ENCODE measurements at regions not wholly inside any gene's neighbourhood (a gene's known extent, or its start where the extent isn't known, plus 50 kb on each side); places are given as distances from the start of the nearest gene placed in this dataset.

- no peak for TF ChIP-seq ZNF260 (CRISPR knock-in tag; IDR thresholded peaks at IDR 0.05; ENCODE audit: borderline replicate concordance, low read depth)
- TF ChIP-seq DR1 (CRISPR knock-in tag; IDR thresholded peaks at IDR 0.05), result no peak
These were observed 217.0 kb upstream of the CIBAR2 start (continued) for GRCh38 chr16:85329059-85329812.

GRCh38 chr16:85330006-85330693 is 217.9 kb upstream of the CIBAR2 start:
- in situ Hi-C loops (cut with HindIII; ENCODE audit: extremely low pct_ligation_motif_present, low pct_unique_long_range_greater_than_20kb), result no loop called here
- no peaks in the 10 kb centered on the region for H3K79me2 ChIP-seq (ENCODE audit: insufficient read depth, low read length)
- no peaks in the 10 kb centered on the region for H3K36me3 ChIP-seq (replicated peaks in 1 of 2; ENCODE audit: control insufficient read depth in 1 of 2, insufficient read depth in 2 of 2, low read length in 2 of 2)
- no peak overlapping the region for H2AFZ ChIP-seq (ENCODE audit: low read length)
- intact Hi-C loops (cut with micrococcal nuclease; ENCODE audit: unreplicated experiment), result loop anchor here (2.0 kb wide), 2 partner anchors 13 to 55 kb away; no protein-coding TSS in a partner anchor
- H3K9me3 ChIP-seq (ENCODE audit: low read length), result no peaks in the 10 kb centered on the region
- peaks cover 5 to 31% of the 10 kb centered on the region in 2 experiments for H3K27me3 ChIP-seq (ENCODE audit: control insufficient read depth in 1 of 2, insufficient read depth in 2 of 2, low read length in 2 of 2)
- no peak overlapping the region for H3K9ac ChIP-seq (ENCODE audit: insufficient read depth, low read depth, low read length)
- ChIA-PET CTCF (ENCODE audit: low intra/inter-chr PET ratio, low total read pairs) (interaction anchor here (1.5 to 2.7 kb wide), 2 partner anchors 33 to 55 kb away, joined by 6 to 20 read pairs; no protein-coding TSS in a partner anchor), POLR2A (no interaction called here)
- H3K4me3 ChIP-seq (replicated peaks in 1 of 3; ENCODE audit: insufficient read depth in 1 of 3, low read depth in 2 of 3, low read length in 3 of 3), result no peak overlapping the region; a peak in 1 of 6 replicates
- no peak overlapping the region for H3K27ac ChIP-seq (ENCODE audit: extremely low read length, insufficient read depth, low read length)
- peak overlapping the region; percentile 8; the same call in 1 of the 2 replicates for H3K4me2 ChIP-seq (ENCODE audit: low read depth, low read length)
- ATAC-seq, result peak; percentile 3; the same call in 1 of the 3 replicates
- 47% methylated on average over 18 of the region's 21 CpGs for WGBS (ENCODE audit: low lambda C conversion rate)
- BruUV-seq (replicated peaks), result no TSS peak
- no peak for FAIRE-seq
- peaks cover 39% of the 10 kb centered on the region for H3K4me1 ChIP-seq (ENCODE audit: insufficient read depth, low read length)
- no peak for DNase-seq (ENCODE audit: low spot score)
- peaks cover 11% of the 10 kb centered on the region; the same call in 1 of the 2 replicates for H4K20me1 ChIP-seq (ENCODE audit: insufficient read depth, low read length)
- TF ChIP-seq ZNF292 (CRISPR knock-in tag; IDR thresholded peaks at IDR 0.05; ENCODE audit: borderline replicate concordance, low read depth) (peak; percentile 33; the same call in 1 of the 2 replicates), HNF1B (CRISPR knock-in tag; IDR thresholded peaks at IDR 0.05) (no peak), ZNF382 (CRISPR knock-in tag; IDR thresholded peaks at IDR 0.05; ENCODE audit: borderline replicate concordance) (no peak), PHF8 (CRISPR knock-in tag; IDR thresholded peaks at IDR 0.05) (0 out of 2 replicates have a peak, but pooled peaks have one; percentile 19), HNRNPLL (IDR thresholded peaks at IDR 0.05; ENCODE audit: low read depth, low read length, poor library complexity, severe bottlenecking) (no peak), ZNF746 (CRISPR knock-in tag; IDR thresholded peaks at IDR 0.05) (no peak), ZFP91 (CRISPR knock-in tag; IDR thresholded peaks at IDR 0.05; ENCODE audit: borderline replicate concordance) (0 out of 2 replicates have a peak, but pooled peaks have one; percentile 19), ZNF768 (CRISPR knock-in tag; IDR thresholded peaks at IDR 0.05) (0 out of 2 replicates have a peak, but pooled peaks have one; percentile 46), ZNF605 (CRISPR knock-in tag; IDR thresholded peaks at IDR 0.05) (0 out of 2 replicates have a peak, but pooled peaks have one; percentile 29), MYC (CRISPR knock-in tag; IDR thresholded peaks at IDR 0.05; ENCODE audit: borderline replicate concordance) (no peak), GABPB1 (CRISPR knock-in tag; IDR thresholded peaks at IDR 0.05) (0 out of 2 replicates have a peak, but pooled peaks have one; percentile 16)
